Nephron progenitor cell (in vitro differentiated cells): ENCODE measurements at regions not wholly inside any gene's neighbourhood (a gene's known extent, or its start where the extent isn't known, plus 50 kb on each side); places are given as distances from the start of the nearest gene placed in this dataset.
A peak's percentile ranks its signal among the peaks of the same experiment; 100 is the strongest.

Experiments
- DNase-seq: peaks from one replicate; pipeline ENCODE4 v3.0.0; 2021
- H3K27ac Mint-ChIP-seq: 2 replicates; pipeline ENCODE4 v1.8.0; 2021; ENCODE audit warnings: mild to moderate bottlenecking, moderate library complexity, mixed read lengths
- H3K27me3 Mint-ChIP-seq: 2 replicates; pipeline ENCODE4 v1.8.0; 2021; ENCODE audit warnings: mild to moderate bottlenecking, low read depth, mixed read lengths; ENCODE audit not compliant: poor library complexity
- H3K36me3 Mint-ChIP-seq: 2 replicates; pipeline ENCODE4 v1.8.0; 2021; ENCODE audit warnings: low read depth, mixed read lengths
- H3K4me1 Mint-ChIP-seq: 2 replicates; pipeline ENCODE4 v1.8.0; 2021; ENCODE audit warnings: mixed read lengths
- H3K4me3 Mint-ChIP-seq: 2 replicates; pipeline ENCODE4 v1.8.0; 2021; ENCODE audit warnings: mild to moderate bottlenecking, moderate library complexity, mixed read lengths
- H3K9me3 Mint-ChIP-seq: 2 replicates; pipeline ENCODE4 v1.8.0; 2021; ENCODE audit warnings: mild to moderate bottlenecking, moderate library complexity, mixed read lengths
- TF ChIP-seq, protein P1 (sequence below): fragments of 200-600 bp; sonication (generic); IDR thresholded peaks from 2 replicates; pipeline ENCODE4 v1.5.0; 2021; ENCODE audit warnings: antibody characterized with exemption

DNA sequence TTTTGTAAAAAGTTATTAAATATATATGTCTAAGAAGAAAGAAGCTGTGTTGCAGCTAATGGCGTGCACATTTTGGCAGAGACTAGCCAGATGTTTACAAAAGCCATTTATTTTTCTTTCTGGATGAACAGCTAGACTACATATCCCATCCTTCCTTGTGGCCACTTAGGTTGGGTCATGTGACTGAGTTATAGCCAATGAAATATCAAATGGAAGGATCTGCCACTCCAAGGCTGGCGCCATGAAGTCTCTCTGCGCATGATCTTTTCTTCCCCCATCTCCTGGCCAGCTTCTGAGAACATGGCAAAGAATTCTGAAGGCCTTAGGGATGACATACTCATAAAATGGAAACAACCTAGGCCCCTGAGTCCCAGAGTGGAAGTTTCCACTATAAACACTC lies 244.2 kb upstream of the DAB2 start:
- H3K9me3 Mint-ChIP-seq, result peaks cover 3% of the 10 kb centered on the region
- no peaks in the 10 kb centered on the region for H3K4me1 Mint-ChIP-seq
- TF ChIP-seq, protein P1, sequence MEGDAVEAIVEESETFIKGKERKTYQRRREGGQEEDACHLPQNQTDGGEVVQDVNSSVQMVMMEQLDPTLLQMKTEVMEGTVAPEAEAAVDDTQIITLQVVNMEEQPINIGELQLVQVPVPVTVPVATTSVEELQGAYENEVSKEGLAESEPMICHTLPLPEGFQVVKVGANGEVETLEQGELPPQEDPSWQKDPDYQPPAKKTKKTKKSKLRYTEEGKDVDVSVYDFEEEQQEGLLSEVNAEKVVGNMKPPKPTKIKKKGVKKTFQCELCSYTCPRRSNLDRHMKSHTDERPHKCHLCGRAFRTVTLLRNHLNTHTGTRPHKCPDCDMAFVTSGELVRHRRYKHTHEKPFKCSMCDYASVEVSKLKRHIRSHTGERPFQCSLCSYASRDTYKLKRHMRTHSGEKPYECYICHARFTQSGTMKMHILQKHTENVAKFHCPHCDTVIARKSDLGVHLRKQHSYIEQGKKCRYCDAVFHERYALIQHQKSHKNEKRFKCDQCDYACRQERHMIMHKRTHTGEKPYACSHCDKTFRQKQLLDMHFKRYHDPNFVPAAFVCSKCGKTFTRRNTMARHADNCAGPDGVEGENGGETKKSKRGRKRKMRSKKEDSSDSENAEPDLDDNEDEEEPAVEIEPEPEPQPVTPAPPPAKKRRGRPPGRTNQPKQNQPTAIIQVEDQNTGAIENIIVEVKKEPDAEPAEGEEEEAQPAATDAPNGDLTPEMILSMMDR, result no peak
- H3K4me3 Mint-ChIP-seq, result no peak overlapping the region
- DNase-seq, result no peak
- no peak overlapping the region for H3K27ac Mint-ChIP-seq
- H3K27me3 Mint-ChIP-seq, result no peaks in the 10 kb centered on the region
- no peaks in the 10 kb centered on the region for H3K36me3 Mint-ChIP-seq

DNA sequence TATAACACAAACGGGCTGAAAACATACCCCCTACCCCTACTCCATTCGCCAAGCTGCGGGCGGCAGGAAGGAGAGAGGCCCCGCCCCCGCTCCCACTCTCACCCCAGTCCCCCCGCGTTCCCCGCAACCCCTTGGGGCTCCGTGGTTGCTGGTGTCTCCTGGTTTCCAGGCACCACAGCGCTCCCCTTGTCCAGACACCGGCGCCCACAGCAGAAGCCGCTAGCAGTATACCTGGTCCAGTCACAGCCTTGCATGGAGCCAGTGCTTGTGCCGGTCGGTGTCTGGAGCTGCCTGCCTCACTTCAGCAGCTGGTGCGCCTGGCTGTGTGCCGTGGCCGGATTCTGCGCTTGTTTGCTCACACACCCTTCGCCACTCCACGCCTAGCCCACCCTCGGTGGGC lies 240.5 kb upstream of the DAB2 start:
- Mint-ChIP-seq H3K27me3 (no peaks in the 10 kb centered on the region), H3K4me3 (no peak overlapping the region), H3K36me3 (no peaks in the 10 kb centered on the region), H3K4me1 (peaks cover 8% of the 10 kb centered on the region), H3K9me3 (peaks cover 3% of the 10 kb centered on the region), H3K27ac (no peak overlapping the region)
- DNase-seq, result no peak
- TF ChIP-seq, protein P1, result no peak

DNA sequence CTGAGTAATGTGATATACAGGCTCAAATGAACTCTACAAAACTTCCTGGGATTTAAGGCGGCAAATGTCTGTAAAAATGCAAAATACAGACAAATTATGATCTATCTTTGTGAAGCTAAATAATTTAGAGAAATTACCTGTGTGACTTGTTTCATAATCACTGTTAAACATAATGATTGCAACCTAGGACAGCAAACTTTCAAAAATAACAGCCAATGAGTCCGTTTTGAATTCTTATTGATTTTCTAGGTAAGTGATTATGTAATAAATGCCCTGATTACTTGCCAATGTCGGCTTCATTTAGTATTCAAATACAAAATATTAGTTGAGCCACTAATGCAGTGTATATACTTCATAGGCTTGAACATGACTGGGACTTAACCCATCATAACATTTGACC lies 238.2 kb upstream of the DAB2 start:
- peaks cover 8% of the 10 kb centered on the region for H3K4me1 Mint-ChIP-seq
- H3K9me3 Mint-ChIP-seq, result peaks cover 3% of the 10 kb centered on the region
- H3K36me3 Mint-ChIP-seq, result no peaks in the 10 kb centered on the region
- no peaks in the 10 kb centered on the region for H3K27me3 Mint-ChIP-seq
- TF ChIP-seq, protein P1, result no peak
- DNase-seq, result no peak
- no peak overlapping the region for H3K27ac Mint-ChIP-seq
- H3K4me3 Mint-ChIP-seq, result no peak overlapping the region

DNA sequence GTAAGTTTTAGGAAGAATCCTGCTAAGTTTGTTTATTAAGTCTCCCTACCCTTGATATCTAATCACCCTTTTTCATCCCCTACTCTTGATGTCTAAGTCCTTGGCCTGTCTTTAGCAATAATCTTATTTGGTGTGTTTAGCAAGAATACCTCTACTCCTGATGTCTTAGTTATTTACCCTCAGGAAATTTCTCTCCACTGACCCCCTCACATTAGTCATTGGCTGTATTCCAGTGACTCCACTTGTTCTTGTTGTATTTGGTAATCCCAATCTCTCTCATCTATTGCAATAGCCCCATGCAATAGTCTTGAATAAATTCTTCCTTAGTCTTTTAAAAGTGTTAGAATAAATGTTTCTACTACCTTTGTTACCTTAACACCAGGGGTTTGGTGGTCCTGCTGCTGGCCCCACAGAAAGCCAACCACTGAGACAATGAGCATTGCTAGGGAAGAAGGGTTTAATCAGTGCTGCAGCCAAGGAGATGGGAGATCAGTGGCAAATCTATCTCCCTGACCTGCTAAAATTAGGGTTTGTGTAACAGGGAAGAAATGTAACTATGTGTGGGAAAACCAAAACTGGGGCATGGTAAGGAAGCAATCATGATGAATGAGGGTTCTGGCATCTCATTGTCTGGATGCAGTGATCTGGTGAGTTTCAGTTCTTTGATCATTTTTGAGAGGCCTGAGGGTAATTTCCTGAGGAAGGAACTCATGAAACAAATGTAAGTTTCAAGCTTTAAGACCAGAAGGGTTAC lies 236.4 kb upstream of the DAB2 start:
- Mint-ChIP-seq H3K27me3 (no peaks in the 10 kb centered on the region), H3K4me3 (no peak overlapping the region), H3K27ac (peak overlapping the region; percentile 20)

DNA sequence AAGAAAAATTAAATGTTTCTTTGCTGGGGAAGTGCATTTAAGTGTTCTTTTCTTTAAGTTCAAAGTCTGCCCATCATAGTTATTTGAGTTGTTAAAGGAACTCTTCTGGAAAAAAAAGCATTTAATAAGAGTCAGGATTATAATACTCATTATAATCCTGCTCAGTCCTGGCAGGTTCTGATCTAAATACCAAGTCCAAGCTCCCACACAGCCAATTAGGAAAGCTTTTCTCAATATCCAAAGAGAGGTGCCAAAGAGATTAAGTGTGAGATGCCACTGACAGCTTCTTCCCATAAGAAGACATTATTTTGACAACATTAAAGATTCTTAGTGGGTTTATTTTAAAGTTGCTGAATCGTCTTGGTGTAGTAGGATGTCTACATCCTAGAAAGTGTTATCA lies 235.2 kb upstream of the DAB2 start:
- peaks cover 3% of the 10 kb centered on the region for H3K9me3 Mint-ChIP-seq
- H3K4me1 Mint-ChIP-seq, result peaks cover 8% of the 10 kb centered on the region
- DNase-seq, result no peak
- no peak overlapping the region for H3K27ac Mint-ChIP-seq
- no peak overlapping the region for H3K4me3 Mint-ChIP-seq
- TF ChIP-seq, protein P1, result no peak
- H3K27me3 Mint-ChIP-seq, result no peaks in the 10 kb centered on the region
- H3K36me3 Mint-ChIP-seq, result no peaks in the 10 kb centered on the region

More for the DNA sequence above, 236.4 kb upstream of the DAB2 start:
- peaks cover 3% of the 10 kb centered on the region for H3K9me3 Mint-ChIP-seq
- H3K4me1 Mint-ChIP-seq, result peaks cover 8% of the 10 kb centered on the region
- TF ChIP-seq, protein P1, result no peak
- DNase-seq, result no peak
- H3K36me3 Mint-ChIP-seq, result no peaks in the 10 kb centered on the region

DNA sequence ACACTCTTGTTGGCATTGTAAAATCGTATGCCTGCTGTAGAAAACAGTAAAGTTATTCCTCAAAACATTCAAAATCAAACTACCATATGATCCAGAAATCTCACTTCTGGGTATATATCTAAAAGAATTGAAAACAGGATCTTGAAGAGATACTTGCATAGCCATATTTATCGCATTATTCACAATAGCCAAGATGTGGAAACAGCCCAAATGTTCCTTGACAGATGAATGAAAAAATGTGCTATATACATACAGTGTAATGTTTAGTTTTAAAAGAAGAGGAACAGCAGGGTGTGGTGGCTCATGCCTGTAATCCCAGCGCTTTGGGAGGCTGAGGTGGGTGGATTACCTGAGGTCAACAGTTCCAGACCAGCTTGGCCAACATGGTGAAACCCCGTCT lies 234.1 kb upstream of the DAB2 start:
- Mint-ChIP-seq H3K36me3 (no peaks in the 10 kb centered on the region), H3K4me3 (no peak overlapping the region), H3K27me3 (no peaks in the 10 kb centered on the region), H3K9me3 (no peaks in the 10 kb centered on the region), H3K4me1 (peaks cover 8% of the 10 kb centered on the region), H3K27ac (no peak overlapping the region)
- TF ChIP-seq, protein P1, result no peak
- DNase-seq, result no peak
